GM19438 (cell line): ENCODE measurements at regions not wholly inside any gene's neighbourhood (a gene's known extent, or its start where the extent isn't known, plus 50 kb on each side); places are given as distances from the start of the nearest gene placed in this dataset.

Source experiments
- ATAC-seq: cut with Tn5 transposase; IDR thresholded peaks from one replicate; pipeline ENCODE4 v1.9.1; 2021; ENCODE audit warnings: low read depth; ENCODE audit not compliant: unreplicated experiment

- ATAC-seq, result no peak
Measured at GRCh38 chr22:49613108-49613507, 214.6 kb downstream of the BRD1 start.

GRCh38 chr22:49609207-49609876 lies 218.3 kb downstream of the BRD1 start:
- no peak for ATAC-seq

GRCh38 chr22:49608660-49609059 lies 219.0 kb downstream of the BRD1 start:
- no peak for ATAC-seq

- ATAC-seq, result no peak
Measured at GRCh38 chr22:49608228-49608627, 219.4 kb downstream of the BRD1 start.

- no peak for ATAC-seq
Measured at GRCh38 chr22:49607821-49608220, 219.9 kb downstream of the BRD1 start.

GRCh38 chr22:49606562-49607290 lies 220.9 kb downstream of the BRD1 start:
- ATAC-seq, result no peak

GRCh38 chr22:49604732-49605302 lies 222.9 kb downstream of the BRD1 start:
- no peak for ATAC-seq

- no peak for ATAC-seq
Measured at GRCh38 chr22:49603016-49603415, 224.7 kb downstream of the BRD1 start.

GRCh38 chr22:49602481-49602880 lies 225.2 kb downstream of the BRD1 start:
- no peak for ATAC-seq

- no peak for ATAC-seq
Measured at GRCh38 chr22:49601614-49602321, 225.9 kb downstream of the BRD1 start.

GRCh38 chr22:49600891-49601431 lies 226.7 kb downstream of the BRD1 start:
- ATAC-seq, result no peak

- no peak for ATAC-seq
Measured at GRCh38 chr22:49600468-49600867, 227.2 kb downstream of the BRD1 start.

- no peak for ATAC-seq
Measured at GRCh38 chr22:49599691-49600455, 227.8 kb downstream of the BRD1 start.

GRCh38 chr22:49599039-49599438 lies 228.6 kb downstream of the BRD1 start:
- no peak for ATAC-seq

- ATAC-seq, result no peak
Measured at GRCh38 chr22:49598338-49598737, 229.3 kb downstream of the BRD1 start.

- no peak for ATAC-seq
Measured at GRCh38 chr22:49597428-49598039, 230.1 kb downstream of the BRD1 start.

- ATAC-seq, result no peak
Measured at GRCh38 chr22:49595465-49596078, 232.1 kb downstream of the BRD1 start.

GRCh38 chr22:49594078-49594477 lies 233.6 kb downstream of the BRD1 start:
- ATAC-seq, result no peak

- no peak for ATAC-seq
Measured at GRCh38 chr22:49593509-49593908, 234.2 kb downstream of the BRD1 start.
